Omental fat pad (tissue), 3 donors: ENCODE measurements at regions not wholly inside any gene's neighbourhood (a gene's known extent, or its start where the extent isn't known, plus 50 kb on each side); places are given as distances from the start of the nearest gene placed in this dataset. TPM values are rescaled to one million over a fixed set of nuclear protein-coding genes. Genes with fewer than 3 reads are reported as not detected.

Experiments used
- ATAC-seq: fragments of 150-250 bp; one replicate; pipeline ENCODE4 v1.9.1; 2016; ENCODE audit warnings: mild to moderate bottlenecking, moderate library complexity; ENCODE audit not compliant: low FRiP score
- DNase-seq: peaks from one replicate; pipeline ENCODE4 v3.0.0-alpha.2; 2019; ENCODE audit warnings: low spot score
- small RNA-seq: library from RNA; depleted of rRNA; stranded (forward); fragments of <200 nt; gene quantifications from one replicate; pipeline ENCODE3, GENCODE V24; 2016
- TF ChIP-seq, protein P1 (sequence below), 3 donors: fragments of 450-650 bp; IDR thresholded peaks; one replicate each; pipeline ENCODE4 v1.5.1; 2016 to 2017; ENCODE audit warnings: antibody characterized with exemption in 3 of 3, mild to moderate bottlenecking in 3 of 3, moderate library complexity in 2 of 3

DNA sequence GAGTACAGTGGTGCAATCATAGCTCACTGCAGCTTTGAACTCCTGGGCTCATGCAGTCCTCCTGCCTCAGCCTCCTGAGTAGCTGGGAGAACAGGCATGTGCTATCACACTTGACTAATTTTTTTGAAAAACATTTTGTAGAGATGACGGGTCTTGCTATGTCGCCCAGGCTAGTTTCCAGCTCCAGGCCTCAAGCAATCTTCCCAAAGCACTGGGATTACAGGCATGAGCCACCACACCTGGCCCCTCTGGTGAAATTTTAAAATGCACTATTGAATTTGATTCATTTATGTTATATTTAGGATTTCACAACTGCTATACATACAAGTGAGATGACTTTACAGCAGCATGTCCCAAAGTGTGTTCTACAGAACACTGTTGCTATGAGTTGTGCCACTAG, 50.8 kb upstream of the TPM1 start:
- DNase-seq (no peak), ATAC-seq (no peak)
- TF ChIP-seq, protein P1, sequence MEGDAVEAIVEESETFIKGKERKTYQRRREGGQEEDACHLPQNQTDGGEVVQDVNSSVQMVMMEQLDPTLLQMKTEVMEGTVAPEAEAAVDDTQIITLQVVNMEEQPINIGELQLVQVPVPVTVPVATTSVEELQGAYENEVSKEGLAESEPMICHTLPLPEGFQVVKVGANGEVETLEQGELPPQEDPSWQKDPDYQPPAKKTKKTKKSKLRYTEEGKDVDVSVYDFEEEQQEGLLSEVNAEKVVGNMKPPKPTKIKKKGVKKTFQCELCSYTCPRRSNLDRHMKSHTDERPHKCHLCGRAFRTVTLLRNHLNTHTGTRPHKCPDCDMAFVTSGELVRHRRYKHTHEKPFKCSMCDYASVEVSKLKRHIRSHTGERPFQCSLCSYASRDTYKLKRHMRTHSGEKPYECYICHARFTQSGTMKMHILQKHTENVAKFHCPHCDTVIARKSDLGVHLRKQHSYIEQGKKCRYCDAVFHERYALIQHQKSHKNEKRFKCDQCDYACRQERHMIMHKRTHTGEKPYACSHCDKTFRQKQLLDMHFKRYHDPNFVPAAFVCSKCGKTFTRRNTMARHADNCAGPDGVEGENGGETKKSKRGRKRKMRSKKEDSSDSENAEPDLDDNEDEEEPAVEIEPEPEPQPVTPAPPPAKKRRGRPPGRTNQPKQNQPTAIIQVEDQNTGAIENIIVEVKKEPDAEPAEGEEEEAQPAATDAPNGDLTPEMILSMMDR (IDR thresholded peaks at IDR 0.05): no peak

DNA sequence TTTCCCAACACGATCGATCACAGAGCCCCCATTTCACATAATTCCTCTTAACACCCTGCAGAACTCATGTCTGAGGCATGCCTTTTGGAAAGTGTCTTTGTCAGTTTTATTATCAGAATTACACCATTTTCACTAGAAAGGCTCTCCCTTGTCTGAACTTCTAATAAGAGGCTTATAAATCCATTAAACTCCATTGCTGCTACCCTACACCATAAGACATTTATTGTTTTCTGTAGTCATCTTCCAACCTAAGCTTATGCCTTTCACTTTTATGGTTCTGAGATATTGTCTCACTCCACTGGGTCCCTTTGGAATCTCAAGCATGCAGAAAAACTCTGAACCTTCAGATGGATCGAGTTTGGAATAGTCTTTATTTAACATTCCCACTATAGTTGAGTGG, 50.2 kb upstream of the TPM1 start:
- no peak for ATAC-seq
- TF ChIP-seq, protein P1 (IDR thresholded peaks at IDR 0.05): no peak
- no peak for DNase-seq

Small RNA genes in the stretch of these regions (small RNA-seq; reads per million reads assigned to genes)
- gene MIR190A: not detected
- not detected for gene MIR6085
- not detected for gene MIR8067
- not detected for gene RF00017
